Spinal cord (tissue), 9 donors: ENCODE measurements at regions not wholly inside any gene's neighbourhood (a gene's known extent, or its start where the extent isn't known, plus 50 kb on each side); places are given as distances from the start of the nearest gene placed in this dataset.

Experiments used
- DNase-seq, 6 donors: peaks; one replicate each; pipeline versions ENCODE4 v3.0.0 to v3.0.0-alpha.2; 2013 to 2015; ENCODE audit warnings: low spot score in 6 of 6, low read depth in 4 of 6
- H3K27ac ChIP-seq: one replicate; pipeline ENCODE4 v1.5.1; 2013; ENCODE audit warnings: low read depth, low read length, control low read depth
- H3K27me3 ChIP-seq: one replicate; pipeline ENCODE4 v1.6.1; 2013; ENCODE audit warnings: low read length; ENCODE audit not compliant: control insufficient read depth, insufficient read depth
- H3K36me3 ChIP-seq: one replicate; pipeline ENCODE4 v1.6.1; 2013; ENCODE audit warnings: low read length; ENCODE audit not compliant: control insufficient read depth, insufficient read depth
- H3K4me1 ChIP-seq: one replicate; pipeline ENCODE4 v1.6.1; 2013; ENCODE audit warnings: low read length; ENCODE audit not compliant: control insufficient read depth, insufficient read depth
- H3K4me3 ChIP-seq: one replicate; pipeline ENCODE4 v1.5.1; 2013; ENCODE audit warnings: low read depth, low read length, control low read depth
- H3K9me3 ChIP-seq: one replicate; pipeline ENCODE4 v1.6.1; 2013; ENCODE audit warnings: low read length; ENCODE audit not compliant: control insufficient read depth, insufficient read depth
- WGBS: methylation state at CpG from one replicate; pipeline ENCODE4 v1.1.5; 2013; ENCODE audit warnings: missing lambda C conversion rate; ENCODE audit not compliant: insufficient coverage; 5-methylcytosine and 5-hydroxymethylcytosine counted together
- donor health status: healthy.

DNA sequence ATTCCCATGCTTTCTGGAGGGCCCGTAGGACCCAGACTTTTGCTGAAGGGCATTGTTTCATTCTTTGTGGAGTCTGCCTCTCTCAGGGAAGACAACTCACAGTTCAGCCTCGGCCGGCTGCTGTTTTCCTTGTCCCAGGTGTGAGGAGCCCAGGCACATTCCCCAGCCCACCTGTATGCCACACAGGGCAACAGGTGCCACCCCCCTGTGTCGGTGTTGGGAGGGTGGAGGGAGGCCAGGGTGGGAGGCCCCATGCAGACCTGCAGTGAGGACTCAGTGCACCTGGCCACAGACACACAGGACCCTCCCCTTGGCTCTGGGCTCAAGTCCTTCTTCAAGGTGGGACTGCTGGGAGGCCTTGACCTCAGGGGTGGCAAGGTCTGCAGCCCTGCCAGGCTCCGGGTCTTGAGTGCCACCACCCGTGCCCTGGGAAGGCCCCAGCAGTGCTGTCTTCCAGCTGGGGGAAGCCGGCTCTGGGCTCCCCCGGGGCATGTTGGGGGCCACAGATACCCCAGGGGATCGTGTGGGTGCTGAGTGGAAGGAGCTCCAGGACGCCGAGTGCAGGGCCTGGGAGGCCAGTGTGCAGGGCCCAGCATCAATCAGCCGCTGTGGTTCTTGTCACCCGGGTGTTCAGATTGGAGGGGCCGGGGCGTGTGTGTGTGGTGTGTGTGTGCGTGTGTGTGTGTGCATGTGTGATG lies 1286.1 kb downstream of the BRD1 start:
- Histone ChIP-seq H3K4me1 (peaks cover 58% of the 10 kb centered on the region), H3K4me3 (no peak overlapping the region), H3K36me3 (peaks cover 60% of the 10 kb centered on the region), H3K27ac (no peak overlapping the region), H3K27me3 (no peaks in the 10 kb centered on the region), H3K9me3 (no peaks in the 10 kb centered on the region)
- DNase-seq, result no peak
- 83% methylated on average over 12 of the region's 16 CpGs for WGBS

DNA sequence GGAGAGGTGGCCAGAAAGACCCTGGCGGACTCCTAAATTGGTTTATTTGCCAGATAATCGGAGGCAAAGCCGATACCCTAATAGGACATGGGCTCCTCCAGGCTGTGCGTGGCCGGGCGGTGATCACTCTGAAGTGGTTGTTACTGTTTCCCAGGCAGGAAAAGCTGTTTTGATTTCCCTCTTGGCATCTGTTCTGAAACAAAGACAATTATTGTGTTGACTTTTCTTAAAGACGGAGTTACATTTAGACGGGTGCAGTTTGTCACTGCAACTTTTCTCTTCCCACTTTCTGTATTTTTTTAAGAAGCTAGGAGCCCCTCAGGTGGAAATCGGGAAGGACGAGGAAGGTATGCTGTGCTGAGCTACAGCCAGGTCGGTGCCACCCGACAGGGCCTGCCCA lies 1288.4 kb downstream of the BRD1 start:
- WGBS, result 77% methylated on average over 10 of the region's 12 CpGs
- no peaks in the 10 kb centered on the region for H3K27me3 ChIP-seq
- H3K27ac ChIP-seq, result no peak overlapping the region
- H3K9me3 ChIP-seq, result no peaks in the 10 kb centered on the region
- H3K4me3 ChIP-seq, result no peak overlapping the region
- H3K36me3 ChIP-seq, result peaks cover 49% of the 10 kb centered on the region
- peaks cover 74% of the 10 kb centered on the region for H3K4me1 ChIP-seq
- no peak for DNase-seq

DNA sequence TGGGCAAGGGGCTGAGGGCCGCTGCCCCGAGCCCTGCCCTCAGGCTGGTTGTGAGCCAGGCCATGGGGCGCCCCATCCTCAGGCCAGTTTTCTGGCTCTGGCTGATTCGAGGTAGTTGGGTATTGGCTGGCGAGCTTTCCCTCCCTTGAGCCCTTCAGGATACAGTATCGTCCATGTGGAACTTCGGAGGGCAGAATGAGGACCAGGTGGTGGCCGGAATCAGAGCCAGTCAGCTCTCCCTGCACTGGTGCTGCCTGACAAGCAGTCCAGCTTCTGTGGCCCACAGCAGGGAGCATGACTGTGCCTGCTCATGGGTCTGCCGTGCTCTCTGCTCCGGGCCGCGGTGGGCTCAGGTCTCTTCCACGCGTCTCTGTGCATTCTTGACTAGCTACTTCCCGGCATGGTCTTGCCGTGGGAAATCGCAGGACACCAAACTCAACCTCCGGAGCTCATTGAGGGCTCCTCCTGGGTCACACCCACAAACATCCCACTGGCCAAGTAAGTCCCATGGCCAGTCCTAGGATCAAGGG lies 1289.3 kb downstream of the BRD1 start:
- Histone ChIP-seq H3K4me3 (no peak overlapping the region), H3K27me3 (no peaks in the 10 kb centered on the region), H3K27ac (no peak overlapping the region), H3K36me3 (peaks cover 42% of the 10 kb centered on the region), H3K9me3 (no peaks in the 10 kb centered on the region), H3K4me1 (peaks cover 72% of the 10 kb centered on the region)
- WGBS, result 93% methylated on average over 15 of the region's 18 CpGs
- DNase-seq, result no peak

DNA sequence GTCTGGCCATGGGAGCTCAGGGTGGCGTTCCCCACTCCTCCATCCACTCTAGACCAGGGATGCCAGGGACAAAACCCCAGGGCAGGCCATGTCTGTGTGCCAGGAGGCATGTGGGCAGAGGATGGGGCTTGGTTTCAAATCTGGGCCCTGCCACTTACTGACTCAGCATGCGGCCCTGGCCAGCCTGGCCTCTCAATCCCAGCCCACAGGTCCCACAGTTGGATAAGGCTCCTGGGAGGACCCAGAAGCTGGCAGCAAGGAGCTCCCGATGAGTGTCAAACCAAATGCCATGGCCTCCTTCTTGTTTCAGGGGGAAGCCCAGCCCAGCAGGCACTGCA lies 1290.4 kb downstream of the BRD1 start:
- no peaks in the 10 kb centered on the region for H3K9me3 ChIP-seq
- H3K27ac ChIP-seq, result peak overlapping the region; percentile 86
- H3K36me3 ChIP-seq, result peaks cover 49% of the 10 kb centered on the region
- DNase-seq, result no peak
- H3K27me3 ChIP-seq, result no peaks in the 10 kb centered on the region
- no peak overlapping the region for H3K4me3 ChIP-seq
- whole genome bisulfite sequencing, result 73% methylated on average over 2 of the region's 3 CpGs
- H3K4me1 ChIP-seq, result peaks cover 72% of the 10 kb centered on the region

DNA sequence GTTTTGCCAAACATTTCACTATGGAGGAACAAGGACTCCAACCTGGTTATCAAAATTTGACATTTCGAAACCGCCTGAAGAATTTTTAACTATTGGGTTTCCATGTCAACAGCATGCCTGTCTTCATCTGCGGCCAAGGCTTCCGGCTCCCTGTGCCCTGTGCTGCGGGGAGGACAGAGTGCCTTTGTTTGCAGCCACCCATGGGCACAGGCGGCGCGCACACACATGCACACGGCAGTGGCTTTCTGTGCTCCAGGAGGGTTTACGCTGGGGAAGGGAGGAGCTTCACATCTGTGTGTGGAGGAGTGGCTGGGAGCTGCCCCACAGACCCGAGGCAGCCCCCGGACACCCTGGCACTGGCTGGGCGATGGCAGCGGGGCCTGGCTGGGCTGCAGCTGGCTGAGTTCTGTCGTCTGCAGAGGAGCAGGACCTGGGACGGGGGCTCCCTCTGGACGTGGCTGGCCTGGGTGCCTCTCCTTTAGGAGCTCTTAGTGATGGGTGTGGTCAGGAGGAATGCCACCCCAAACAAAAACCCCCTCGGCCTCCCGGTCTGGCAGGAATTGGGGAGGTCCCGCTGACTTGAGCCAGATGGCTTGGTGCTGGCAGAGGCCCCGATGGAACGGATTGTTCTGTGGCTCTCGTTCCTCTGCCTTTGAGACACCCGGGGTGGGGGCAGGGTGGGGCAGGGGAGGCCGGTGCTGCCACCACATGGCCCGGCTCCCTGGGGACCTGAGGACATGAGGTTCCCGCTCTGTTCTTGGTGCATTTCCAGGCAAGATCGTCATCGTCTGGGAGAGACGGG lies 1290.9 kb downstream of the BRD1 start:
- H3K27ac ChIP-seq, result peak overlapping the region; percentile 86
- H3K9me3 ChIP-seq, result no peaks in the 10 kb centered on the region
- peaks cover 49% of the 10 kb centered on the region for H3K36me3 ChIP-seq
- peaks cover 74% of the 10 kb centered on the region for H3K4me1 ChIP-seq
- 19% methylated on average over 19 of the region's 30 CpGs for WGBS
- no peaks in the 10 kb centered on the region for H3K27me3 ChIP-seq
- H3K4me3 ChIP-seq, result no peak overlapping the region
- peak in 3 of 6 donors; percentile 33 to 91 (median 87) for DNase-seq

DNA sequence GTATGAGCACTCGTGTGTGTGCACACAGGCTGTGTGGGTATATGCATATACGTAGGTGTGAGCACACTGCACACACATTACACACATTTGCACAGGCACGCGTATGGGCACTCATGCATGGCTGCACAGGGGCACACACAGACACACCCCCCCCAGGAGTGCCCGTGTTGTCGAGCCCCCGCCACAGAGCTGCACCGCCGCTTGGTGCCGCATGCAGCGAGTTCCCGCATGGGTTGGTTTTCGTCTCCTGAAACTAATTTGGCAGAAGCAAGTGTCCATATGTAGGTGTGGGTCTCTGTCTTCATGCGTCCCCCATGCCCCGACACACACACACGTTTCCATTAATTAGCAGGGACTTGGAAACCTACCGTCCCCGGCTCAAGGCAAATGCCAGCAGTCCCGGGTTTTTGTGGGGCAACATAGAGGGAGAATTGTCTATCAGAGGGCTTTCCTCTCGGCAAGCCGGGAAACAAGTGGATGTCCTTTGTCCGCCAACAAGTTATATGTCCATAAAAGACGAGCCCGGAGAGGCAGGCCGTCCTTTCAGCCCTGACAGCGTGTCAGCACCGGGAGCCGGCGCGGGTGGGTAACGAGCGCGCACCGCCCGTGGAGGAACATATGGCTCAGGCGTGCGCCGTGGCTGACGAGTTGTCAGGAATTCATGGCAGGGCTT lies 1291.7 kb downstream of the BRD1 start:
- Histone ChIP-seq H3K4me3 (no peak overlapping the region), H3K4me1 (peaks cover 74% of the 10 kb centered on the region), H3K9me3 (no peaks in the 10 kb centered on the region), H3K36me3 (peaks cover 51% of the 10 kb centered on the region), H3K27ac (peak overlapping the region; percentile 86), H3K27me3 (no peaks in the 10 kb centered on the region)
- WGBS, result 29% methylated on average over 29 of the region's 39 CpGs
- DNase-seq, result no peak

DNA sequence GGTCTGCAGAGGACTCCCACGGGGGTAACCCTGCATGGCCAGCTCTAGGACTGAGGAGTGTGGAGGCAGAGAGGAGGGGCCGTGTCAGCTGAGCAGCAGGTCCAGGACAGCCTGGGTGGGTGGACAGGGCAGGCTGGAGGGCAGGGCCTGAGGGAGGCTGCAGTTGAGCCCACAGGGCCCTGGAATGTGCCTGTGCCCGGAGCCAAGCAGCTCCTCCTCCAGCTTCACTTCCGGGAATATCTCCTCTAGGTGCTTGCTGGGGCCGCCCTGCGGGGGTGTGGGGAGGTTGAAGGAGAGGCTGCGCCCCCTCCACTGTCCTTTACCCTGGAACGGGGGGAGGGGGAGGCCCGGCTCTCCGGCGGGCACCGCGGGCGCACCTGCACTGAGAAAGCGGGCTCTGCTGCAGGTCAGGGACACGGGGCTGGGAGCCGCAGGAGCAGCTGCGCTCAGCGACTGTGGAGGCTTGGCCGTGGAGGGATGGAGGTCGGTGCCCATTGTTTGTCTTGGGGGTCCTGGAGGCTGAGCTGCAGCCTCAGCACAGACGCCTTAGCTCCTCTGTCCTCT lies 1293.2 kb downstream of the BRD1 start:
- Histone ChIP-seq H3K27ac (no peak overlapping the region), H3K4me1 (peaks cover 62% of the 10 kb centered on the region), H3K36me3 (peaks cover 56% of the 10 kb centered on the region), H3K4me3 (no peak overlapping the region), H3K27me3 (no peaks in the 10 kb centered on the region), H3K9me3 (no peaks in the 10 kb centered on the region)
- 89% methylated on average over 12 of the region's 22 CpGs for WGBS
- DNase-seq, result no peak

DNA sequence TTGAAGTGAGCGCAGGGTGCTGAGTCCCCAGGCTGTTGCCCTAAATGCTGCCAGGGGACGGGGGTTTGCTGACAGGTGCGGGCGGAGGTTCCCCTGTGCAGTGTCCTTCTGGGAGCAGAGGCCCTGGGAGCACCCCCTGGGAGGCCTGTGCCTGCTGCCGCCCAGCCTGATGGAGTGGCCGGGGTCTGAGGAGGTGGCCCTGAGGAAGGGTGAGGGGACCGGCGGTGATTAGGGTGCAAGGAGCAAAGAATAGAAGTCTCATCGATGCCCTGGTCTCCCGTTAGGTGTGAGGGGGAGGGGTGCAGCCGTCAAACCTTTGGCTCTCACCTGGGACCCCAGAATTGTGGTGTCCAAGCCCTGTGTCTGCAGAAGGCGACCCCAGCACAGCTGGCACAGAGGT lies 1294.7 kb downstream of the BRD1 start:
- Histone ChIP-seq H3K4me1 (peaks cover 47% of the 10 kb centered on the region), H3K27ac (no peak overlapping the region), H3K27me3 (no peaks in the 10 kb centered on the region), H3K36me3 (peaks cover 59% of the 10 kb centered on the region), H3K9me3 (no peaks in the 10 kb centered on the region), H3K4me3 (no peak overlapping the region)
- WGBS, result 92% methylated on average over 12 of the region's 12 CpGs
- DNase-seq, result no peak

DNA sequence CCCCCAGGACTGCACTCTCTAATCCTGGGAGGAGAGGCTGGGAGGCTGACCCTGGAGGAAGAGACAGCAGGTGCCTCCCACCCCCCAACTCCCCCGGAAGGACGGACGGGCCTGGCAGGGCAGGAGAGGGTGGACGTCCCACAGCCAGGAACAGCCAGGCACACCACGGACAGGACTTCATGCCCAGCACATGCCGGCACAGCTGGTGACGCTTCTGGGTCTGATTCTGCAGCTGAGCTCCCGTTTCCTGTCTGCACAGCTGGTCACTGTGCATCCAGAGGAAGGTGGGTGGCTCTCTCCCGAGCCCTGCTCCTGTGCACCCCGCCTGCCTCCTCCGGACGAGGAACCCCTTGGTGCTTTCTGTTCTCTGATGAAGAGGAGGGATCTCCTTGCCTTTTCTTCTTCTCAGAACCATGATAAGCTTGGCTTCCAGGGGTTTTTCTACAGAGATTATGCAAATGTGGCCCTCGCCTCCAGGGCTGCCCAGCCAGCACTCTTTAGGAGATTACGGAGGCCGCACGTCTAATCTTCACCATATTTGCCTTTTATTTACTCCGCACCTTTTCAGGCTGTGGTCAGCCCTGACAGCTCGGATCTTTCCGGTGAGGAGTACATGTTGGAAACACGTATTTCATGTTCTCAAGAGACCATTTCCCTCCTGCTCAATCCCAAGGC lies 1295.8 kb downstream of the BRD1 start:
- H3K9me3 ChIP-seq, result no peaks in the 10 kb centered on the region
- peaks cover 46% of the 10 kb centered on the region for H3K4me1 ChIP-seq
- no peaks in the 10 kb centered on the region for H3K27me3 ChIP-seq
- peaks cover 65% of the 10 kb centered on the region for H3K36me3 ChIP-seq
- H3K27ac ChIP-seq, result no peak overlapping the region
- no peak overlapping the region for H3K4me3 ChIP-seq
- no peak for DNase-seq
- WGBS, result 57% methylated on average over 13 of the region's 20 CpGs
